Body of pancreas (tissue), 4 donors: ENCODE measurements at regions not wholly inside any gene's neighbourhood (a gene's known extent, or its start where the extent isn't known, plus 50 kb on each side); places are given as distances from the start of the nearest gene placed in this dataset.

Experiments used
- POLR2A ChIP-seq, 3 donors: fragments of 450-650 bp; IDR thresholded peaks; one replicate each; pipeline ENCODE4 v1.6.1; 2016; ENCODE audit warnings: antibody characterized with exemption in 3 of 3, mild to moderate bottlenecking in 2 of 3
- TF ChIP-seq, protein P1 (sequence below), 7 experiments: fragments of 450-650 bp in 4 of 7; fragments of 200-600 bp in 3 of 7; sonication (generic) in 3 of 7; IDR thresholded peaks; one replicate each; pipeline ENCODE4 v1.5.1; 2016 to 2019; ENCODE audit warnings: antibody characterized with exemption in 7 of 7

DNA sequence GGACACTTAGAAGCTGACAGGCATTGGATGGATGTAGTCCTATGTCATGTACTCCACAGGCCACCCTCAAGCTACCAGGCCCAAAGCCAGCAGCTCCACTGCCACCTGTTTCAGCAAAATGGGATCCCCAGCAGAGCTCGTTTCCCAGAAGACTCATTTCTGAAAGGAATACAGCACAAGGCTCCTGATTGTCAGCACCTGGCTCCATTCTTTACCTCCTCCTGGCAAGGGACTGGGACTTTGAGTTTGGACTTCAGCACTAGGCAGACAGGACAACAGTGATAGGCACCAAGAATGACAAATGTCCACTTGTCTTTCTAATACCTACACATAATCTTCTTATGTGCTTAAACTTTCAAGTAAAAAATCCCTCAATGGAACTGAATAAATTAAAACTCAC is 150.4 kb upstream of the RXFP2 start:
- TF ChIP-seq, protein P1, sequence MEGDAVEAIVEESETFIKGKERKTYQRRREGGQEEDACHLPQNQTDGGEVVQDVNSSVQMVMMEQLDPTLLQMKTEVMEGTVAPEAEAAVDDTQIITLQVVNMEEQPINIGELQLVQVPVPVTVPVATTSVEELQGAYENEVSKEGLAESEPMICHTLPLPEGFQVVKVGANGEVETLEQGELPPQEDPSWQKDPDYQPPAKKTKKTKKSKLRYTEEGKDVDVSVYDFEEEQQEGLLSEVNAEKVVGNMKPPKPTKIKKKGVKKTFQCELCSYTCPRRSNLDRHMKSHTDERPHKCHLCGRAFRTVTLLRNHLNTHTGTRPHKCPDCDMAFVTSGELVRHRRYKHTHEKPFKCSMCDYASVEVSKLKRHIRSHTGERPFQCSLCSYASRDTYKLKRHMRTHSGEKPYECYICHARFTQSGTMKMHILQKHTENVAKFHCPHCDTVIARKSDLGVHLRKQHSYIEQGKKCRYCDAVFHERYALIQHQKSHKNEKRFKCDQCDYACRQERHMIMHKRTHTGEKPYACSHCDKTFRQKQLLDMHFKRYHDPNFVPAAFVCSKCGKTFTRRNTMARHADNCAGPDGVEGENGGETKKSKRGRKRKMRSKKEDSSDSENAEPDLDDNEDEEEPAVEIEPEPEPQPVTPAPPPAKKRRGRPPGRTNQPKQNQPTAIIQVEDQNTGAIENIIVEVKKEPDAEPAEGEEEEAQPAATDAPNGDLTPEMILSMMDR (IDR thresholded peaks at IDR 0.05): no peak
- no peak for TF ChIP-seq POLR2A (IDR thresholded peaks at IDR 0.05)
